ENCODE measurements at regions not wholly inside any gene's neighbourhood (a gene's known extent, or its start where the extent isn't known, plus 50 kb on each side); places are given as distances from the start of the nearest gene placed in this dataset.
A peak's percentile ranks its signal among the peaks of the same experiment; 100 is the strongest.

DNA sequence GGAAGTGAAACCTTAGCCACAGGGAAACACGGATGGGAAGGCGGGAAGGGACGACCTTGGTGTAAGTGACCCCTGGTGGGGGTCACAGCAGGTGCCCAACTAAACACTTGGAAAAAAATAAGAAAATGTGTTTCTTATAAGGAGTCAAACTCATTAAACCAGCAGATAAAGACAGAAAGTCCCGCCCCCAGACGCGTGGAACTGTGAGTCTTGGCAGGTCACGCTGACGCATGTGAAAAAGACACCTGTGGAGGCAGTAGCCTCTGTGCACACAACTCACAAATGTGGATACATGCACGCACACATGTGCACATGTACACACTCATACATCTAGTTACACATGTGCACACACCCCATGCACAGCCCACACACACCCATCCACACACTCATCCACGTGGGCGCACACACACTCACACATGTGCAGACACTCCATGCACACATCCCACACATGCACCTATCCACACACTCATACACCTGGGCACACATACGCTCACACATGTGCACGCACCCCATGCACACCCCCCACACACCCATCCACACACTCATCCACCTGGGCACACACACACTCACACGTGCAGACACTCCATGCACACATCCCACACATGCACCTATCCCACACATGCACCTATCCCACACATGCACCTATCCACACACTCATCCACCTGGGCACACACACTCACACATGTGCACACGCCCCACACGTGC lies 432.4 kb downstream of the SOX9 start:
- TF ChIP-seq, protein P1, sequence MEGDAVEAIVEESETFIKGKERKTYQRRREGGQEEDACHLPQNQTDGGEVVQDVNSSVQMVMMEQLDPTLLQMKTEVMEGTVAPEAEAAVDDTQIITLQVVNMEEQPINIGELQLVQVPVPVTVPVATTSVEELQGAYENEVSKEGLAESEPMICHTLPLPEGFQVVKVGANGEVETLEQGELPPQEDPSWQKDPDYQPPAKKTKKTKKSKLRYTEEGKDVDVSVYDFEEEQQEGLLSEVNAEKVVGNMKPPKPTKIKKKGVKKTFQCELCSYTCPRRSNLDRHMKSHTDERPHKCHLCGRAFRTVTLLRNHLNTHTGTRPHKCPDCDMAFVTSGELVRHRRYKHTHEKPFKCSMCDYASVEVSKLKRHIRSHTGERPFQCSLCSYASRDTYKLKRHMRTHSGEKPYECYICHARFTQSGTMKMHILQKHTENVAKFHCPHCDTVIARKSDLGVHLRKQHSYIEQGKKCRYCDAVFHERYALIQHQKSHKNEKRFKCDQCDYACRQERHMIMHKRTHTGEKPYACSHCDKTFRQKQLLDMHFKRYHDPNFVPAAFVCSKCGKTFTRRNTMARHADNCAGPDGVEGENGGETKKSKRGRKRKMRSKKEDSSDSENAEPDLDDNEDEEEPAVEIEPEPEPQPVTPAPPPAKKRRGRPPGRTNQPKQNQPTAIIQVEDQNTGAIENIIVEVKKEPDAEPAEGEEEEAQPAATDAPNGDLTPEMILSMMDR (IDR thresholded peaks at IDR 0.05; ENCODE audit: low read depth, low read length, missing control alignments) = no peak
- DNase-seq (ENCODE audit: extremely low read depth, low read depth) = no peak
- H3K4me3 ChIP-seq (replicated peaks; ENCODE audit: low read depth, low read length) = no peak overlapping the region

DNA sequence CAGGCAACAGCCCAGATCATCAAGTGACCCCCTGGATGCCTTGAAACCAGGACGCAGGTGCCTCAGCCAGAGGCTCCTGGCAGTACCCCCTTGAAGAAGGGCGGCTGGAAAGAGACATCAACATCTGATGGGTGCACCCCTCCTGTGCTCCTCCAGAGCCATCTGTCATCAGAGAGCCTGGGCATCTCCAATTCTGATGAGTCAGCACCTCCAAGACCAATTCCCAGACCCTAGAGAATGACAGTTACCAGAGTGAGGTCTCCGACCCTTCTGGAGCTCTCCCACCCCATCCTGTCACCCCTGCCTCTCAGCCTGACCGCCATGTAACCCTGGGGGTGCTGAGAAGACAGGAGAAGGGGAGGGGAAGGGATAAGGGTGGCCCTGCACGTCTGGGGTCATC lies 433.7 kb downstream of the SOX9 start:
- TF ChIP-seq, protein P1 (IDR thresholded peaks at IDR 0.05; ENCODE audit: low read depth, low read length, missing control alignments) = no peak

DNA sequence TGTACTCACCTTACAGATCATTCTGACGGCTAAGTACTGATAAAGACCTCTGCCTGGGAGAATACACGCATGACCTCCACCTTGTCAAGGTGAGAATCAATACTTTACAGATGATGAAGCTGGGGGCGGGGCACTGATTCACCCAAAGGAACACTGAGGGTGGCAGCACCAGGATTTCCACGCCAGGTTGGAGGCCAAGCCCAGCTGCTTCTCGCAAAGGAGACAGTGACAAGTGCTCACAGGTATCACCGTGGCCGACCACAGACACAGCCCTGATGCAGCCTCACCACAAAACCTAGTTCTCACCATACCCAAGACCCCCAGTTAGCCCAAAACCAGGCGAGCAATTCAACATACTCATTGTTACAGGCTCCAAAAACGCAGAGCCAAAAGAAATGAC lies 434.2 kb downstream of the SOX9 start:
- TF ChIP-seq, protein P1 (IDR thresholded peaks at IDR 0.05; ENCODE audit: low read depth, low read length, missing control alignments) = no peak
- no peak for DNase-seq (ENCODE audit: extremely low read depth, low read depth)
- no peak overlapping the region for H3K4me3 ChIP-seq (replicated peaks; ENCODE audit: low read depth, low read length)

More for the DNA sequence above, 433.7 kb downstream of the SOX9 start:
- no peak for DNase-seq (ENCODE audit: extremely low read depth, low read depth)
- H3K4me3 ChIP-seq (replicated peaks; ENCODE audit: low read depth, low read length) = no peak overlapping the region

DNA sequence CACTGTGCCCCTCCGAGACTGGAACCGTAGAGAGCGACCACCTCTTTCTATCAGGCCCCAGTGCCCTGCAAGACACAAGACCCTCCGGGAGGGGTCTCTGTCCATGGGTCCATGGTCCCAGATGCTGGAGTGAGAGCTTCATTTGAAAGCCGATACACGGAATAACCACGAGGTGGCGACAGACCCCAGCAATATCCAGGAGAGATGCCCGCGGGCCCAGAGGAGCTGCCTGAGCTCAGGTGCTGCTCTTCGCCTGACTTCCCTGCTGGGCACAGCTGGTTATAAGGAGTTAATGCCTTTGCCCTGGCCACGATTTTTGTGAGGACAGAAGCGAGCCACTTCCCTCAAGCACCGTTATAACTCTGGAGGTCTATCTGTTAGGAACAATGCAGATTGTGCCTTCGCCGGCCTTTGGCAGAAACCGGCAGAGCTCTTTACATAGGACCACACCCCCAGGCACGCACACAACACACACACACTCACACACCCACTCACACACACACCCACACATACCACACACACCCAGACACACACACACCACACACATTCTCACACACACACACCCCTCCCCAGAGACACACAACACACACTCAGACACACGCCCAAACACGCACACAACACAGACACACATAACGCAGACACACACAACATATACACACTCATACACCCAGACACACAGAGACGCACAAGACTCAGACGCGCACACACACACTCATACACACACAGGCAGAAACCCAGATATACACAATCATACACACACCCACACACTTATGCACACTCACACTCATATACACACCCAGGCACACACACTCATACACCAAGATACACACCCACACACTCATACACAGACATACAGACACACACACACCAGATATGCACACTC lies 436.4 kb downstream of the SOX9 start:
- TF ChIP-seq, protein P1 (IDR thresholded peaks at IDR 0.05; ENCODE audit: low read depth, low read length, missing control alignments) = peak; percentile 82
- no peak overlapping the region for H3K4me3 ChIP-seq (replicated peaks; ENCODE audit: low read depth, low read length)
- DNase-seq (ENCODE audit: extremely low read depth, low read depth) = peak; percentile 25

DNA sequence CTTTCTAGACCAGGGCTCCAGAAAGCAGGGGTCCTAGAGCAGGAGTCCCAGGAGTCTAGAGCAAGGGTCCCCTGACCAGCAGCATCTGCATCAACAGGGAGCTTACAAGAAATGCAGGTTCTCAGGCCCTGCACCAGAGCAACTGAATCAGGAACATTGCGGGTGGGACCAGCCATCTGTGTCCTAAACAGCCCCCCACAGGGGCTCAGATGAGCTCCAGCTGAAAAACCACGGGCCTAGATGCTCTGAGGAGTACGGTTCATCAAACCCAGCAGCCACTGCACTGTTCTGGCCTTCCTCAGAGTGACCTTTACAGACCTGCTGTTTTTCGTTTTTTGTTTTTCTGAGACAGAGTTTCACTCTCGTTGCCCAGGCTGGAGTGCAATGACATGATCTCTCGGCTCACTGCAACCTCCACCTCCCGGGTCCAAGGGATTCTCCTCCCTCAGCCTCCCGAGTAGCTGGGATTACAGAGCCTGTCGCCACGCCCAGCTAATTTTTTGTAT lies 438.2 kb downstream of the SOX9 start:
- H3K4me3 ChIP-seq (replicated peaks; ENCODE audit: low read depth, low read length) = no peak overlapping the region
- TF ChIP-seq, protein P1 (IDR thresholded peaks at IDR 0.05; ENCODE audit: low read depth, low read length, missing control alignments) = no peak
- no peak for DNase-seq (ENCODE audit: extremely low read depth, low read depth)

DNA sequence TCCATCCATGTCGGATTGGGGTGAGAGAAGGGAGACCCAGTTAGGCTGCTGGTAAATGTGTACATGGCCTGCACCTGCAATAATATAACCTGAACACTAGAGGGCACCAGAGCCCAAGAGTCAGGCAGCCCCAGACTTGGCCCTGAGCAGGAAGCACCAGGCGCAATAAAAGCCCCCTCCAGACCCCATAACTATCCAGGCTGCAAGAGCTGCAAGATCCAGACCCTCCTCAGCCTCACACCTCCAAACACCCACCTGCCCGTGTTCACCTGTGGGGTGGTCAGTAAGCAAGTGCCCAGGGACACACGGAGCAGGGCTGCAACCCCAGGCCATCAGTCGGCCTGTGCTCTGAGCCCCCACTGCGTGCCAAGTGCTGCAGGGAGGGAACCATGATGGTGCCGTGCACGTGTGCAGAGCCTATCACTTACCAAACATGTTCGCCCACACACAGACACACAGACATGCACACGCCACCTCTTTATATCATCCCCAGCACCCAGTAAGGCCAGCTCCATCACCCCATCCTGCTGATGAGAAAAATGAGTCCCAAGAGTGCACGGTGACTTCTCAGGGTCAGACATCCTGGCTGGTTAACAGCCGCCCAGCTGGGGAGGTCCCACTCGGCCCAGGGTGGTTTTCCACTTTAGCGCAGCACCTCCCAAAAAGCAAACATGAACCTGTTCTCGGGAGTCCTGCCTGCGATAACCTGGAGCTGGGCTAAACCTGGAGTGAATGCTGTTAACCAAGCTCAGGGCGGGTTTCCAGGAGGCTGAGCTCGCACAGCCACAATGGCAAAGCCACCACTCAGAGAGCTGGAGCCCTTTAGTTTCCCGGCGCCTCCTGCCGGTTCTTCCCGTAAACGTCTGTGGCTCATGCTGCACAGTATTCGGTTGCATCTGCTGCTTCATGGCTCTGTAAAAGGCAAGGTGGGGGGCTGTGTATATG lies 439.8 kb downstream of the SOX9 start:
- TF ChIP-seq, protein P1 (IDR thresholded peaks at IDR 0.05; ENCODE audit: low read depth, low read length, missing control alignments) = peak; percentile 79
- DNase-seq (ENCODE audit: extremely low read depth, low read depth) = no peak
- H3K4me3 ChIP-seq (replicated peaks; ENCODE audit: low read depth, low read length) = no peak overlapping the region

Measured in HFF-Myc (cell line).